HG03439 (cell line): ENCODE measurements at regions not wholly inside any gene's neighbourhood (a gene's known extent, or its start where the extent isn't known, plus 50 kb on each side); places are given as distances from the start of the nearest gene placed in this dataset.

ENCODE experiments used
- ATAC-seq: cut with Tn5 transposase; IDR thresholded peaks from one replicate; pipeline ENCODE4 v1.9.1; 2021; ENCODE audit warnings: mild to moderate bottlenecking, moderate library complexity; ENCODE audit not compliant: unreplicated experiment

GRCh38 chr2:225340923-225341322 is 58.6 kb upstream of the NYAP2 start:
- no peak for ATAC-seq

GRCh38 chr2:225337183-225337582 is 62.3 kb upstream of the NYAP2 start:
- no peak for ATAC-seq

GRCh38 chr2:225334514-225334913 is 65.0 kb upstream of the NYAP2 start:
- ATAC-seq: no peak

GRCh38 chr2:225328192-225328591 is 71.3 kb upstream of the NYAP2 start:
- no peak for ATAC-seq

GRCh38 chr2:225326969-225327368 is 72.5 kb upstream of the NYAP2 start:
- ATAC-seq: no peak

GRCh38 chr2:225319872-225320271 is 79.6 kb upstream of the NYAP2 start:
- ATAC-seq: no peak

- ATAC-seq: no peak
These were observed 81.1 kb upstream of the NYAP2 start for GRCh38 chr2:225318440-225318839.

GRCh38 chr2:225317186-225317585 is 82.3 kb upstream of the NYAP2 start:
- no peak for ATAC-seq

GRCh38 chr2:225310745-225311144 is 88.8 kb upstream of the NYAP2 start:
- no peak for ATAC-seq

GRCh38 chr2:225309516-225309915 is 90.0 kb upstream of the NYAP2 start:
- no peak for ATAC-seq

GRCh38 chr2:225296951-225297350 is 102.6 kb upstream of the NYAP2 start:
- no peak for ATAC-seq

- ATAC-seq: no peak
These were observed 104.4 kb upstream of the NYAP2 start for GRCh38 chr2:225295102-225295501.

GRCh38 chr2:225293638-225294037 is 105.9 kb upstream of the NYAP2 start:
- no peak for ATAC-seq

GRCh38 chr2:225290757-225291400 is 108.6 kb upstream of the NYAP2 start:
- no peak for ATAC-seq

- ATAC-seq: no peak
These were observed 109.9 kb upstream of the NYAP2 start for GRCh38 chr2:225289659-225290058.

- ATAC-seq: no peak
These were observed 110.5 kb upstream of the NYAP2 start for GRCh38 chr2:225288986-225289385.

- ATAC-seq: peak; percentile 73
These were observed 116.4 kb upstream of the NYAP2 start for GRCh38 chr2:225282858-225283710.

GRCh38 chr2:225276207-225276606 is 123.3 kb upstream of the NYAP2 start:
- peak; percentile 74 for ATAC-seq

GRCh38 chr2:225275443-225275842 is 124.1 kb upstream of the NYAP2 start:
- ATAC-seq: no peak

GRCh38 chr2:225274751-225275150 is 124.8 kb upstream of the NYAP2 start:
- ATAC-seq: no peak

GRCh38 chr2:225272173-225272572 is 127.3 kb upstream of the NYAP2 start:
- ATAC-seq: no peak

- ATAC-seq: peak; percentile 100
These were observed 128.6 kb upstream of the NYAP2 start for GRCh38 chr2:225270861-225271260.
